GM13976 (cell line): ENCODE measurements at regions not wholly inside any gene's neighbourhood (a gene's known extent, or its start where the extent isn't known, plus 50 kb on each side); places are given as distances from the start of the nearest gene placed in this dataset.

Source experiments
- DNase-seq: peaks from one replicate; pipeline ENCODE4 v3.0.0; 2012; ENCODE audit warnings: low spot score
- CTCF ChIP-seq: IDR thresholded peaks from 2 replicates; pipeline ENCODE4 v1.5.1; 2012; ENCODE audit warnings: borderline replicate concordance, mild to moderate bottlenecking; ENCODE audit not compliant: insufficient read depth; ENCODE audit errors: extremely low read depth, missing control alignments, control extremely low read depth
- in situ Hi-C: fragments of 300-500 bp; cut with MboI; formaldehyde crosslinking; loops from one replicate; pipeline ENCODE4 v1.12.0; 2022; ENCODE audit warnings: low sequenced_read_pairs, mixed read lengths, inconsistent platforms; ENCODE audit not compliant: unreplicated experiment

GRCh38 chr9:89843074-89843473 lies 238.3 kb downstream of the GADD45G start:
- no peak for DNase-seq
- no peak for TF ChIP-seq CTCF
- in situ Hi-C loops = no loop called here

DNA sequence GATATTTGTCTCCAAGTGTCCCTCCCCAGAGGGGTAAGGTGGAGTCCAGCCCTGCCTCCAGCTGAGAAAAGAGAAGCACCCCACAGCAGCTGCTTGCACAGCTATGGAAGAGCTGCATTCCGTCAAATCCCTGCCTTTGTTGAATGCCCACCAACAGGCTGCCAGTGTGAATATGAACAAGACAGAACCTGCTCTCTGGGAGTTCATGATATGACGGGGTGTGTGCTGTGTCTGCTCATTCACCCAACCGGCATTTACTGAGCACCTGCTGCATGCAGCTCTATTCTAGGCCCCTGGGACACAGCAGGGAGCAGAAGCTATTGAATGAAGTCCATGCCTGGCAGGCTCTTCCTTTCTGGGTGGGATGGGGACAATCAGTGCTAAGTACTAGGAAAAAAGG lies 238.8 kb downstream of the GADD45G start:
- no peak for TF ChIP-seq CTCF
- in situ Hi-C loops = no loop called here

DNA sequence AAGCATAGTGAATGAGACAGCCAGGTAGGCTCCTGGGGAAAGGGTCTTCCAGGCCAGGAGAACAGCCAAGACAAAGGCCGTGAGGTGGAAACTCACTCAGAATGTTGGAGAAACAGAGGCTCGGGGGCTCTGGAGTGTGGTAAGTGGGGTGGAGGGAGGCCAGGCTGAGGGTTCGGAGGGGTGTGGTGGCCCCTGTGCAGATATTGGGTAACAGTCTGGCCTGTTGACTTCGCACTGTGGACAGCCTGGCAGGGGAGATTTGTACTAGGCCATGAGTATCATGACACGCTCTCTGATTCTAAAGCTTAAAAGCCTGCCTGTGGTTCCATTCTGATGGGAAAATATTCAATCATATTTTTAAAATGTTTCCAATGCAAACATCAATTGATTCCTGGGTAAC lies 239.3 kb downstream of the GADD45G start:
- TF ChIP-seq CTCF = no peak
- in situ Hi-C loops = no loop called here
- no peak for DNase-seq

More for the DNA sequence above, 238.8 kb downstream of the GADD45G start:
- DNase-seq = no peak

DNA sequence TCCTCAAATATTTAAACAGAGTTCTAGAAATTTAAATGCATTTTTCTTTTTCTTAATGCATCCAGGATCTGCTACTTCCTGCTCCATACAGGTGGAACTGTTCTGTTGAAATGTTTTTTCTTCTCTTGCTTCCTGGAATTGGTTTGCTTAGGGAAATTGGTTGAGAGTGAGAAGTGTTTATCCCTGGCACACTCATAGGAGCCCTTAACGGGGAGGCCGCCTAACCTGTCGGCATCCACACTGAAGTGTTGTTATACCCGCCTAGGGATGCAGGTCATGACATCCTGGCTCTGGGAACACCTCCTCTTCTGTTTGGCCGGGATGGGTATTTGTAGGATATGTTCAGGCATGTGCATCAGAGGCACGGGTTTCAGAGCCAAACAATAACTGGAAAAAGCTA lies 239.7 kb downstream of the GADD45G start:
- DNase-seq = no peak
- in situ Hi-C loops = no loop called here
- no peak for TF ChIP-seq CTCF

- no peak for DNase-seq
- in situ Hi-C loops = no loop called here
- no peak for TF ChIP-seq CTCF
Observed at GRCh38 chr9:89845321-89845720, 240.5 kb downstream of the GADD45G start.

DNA sequence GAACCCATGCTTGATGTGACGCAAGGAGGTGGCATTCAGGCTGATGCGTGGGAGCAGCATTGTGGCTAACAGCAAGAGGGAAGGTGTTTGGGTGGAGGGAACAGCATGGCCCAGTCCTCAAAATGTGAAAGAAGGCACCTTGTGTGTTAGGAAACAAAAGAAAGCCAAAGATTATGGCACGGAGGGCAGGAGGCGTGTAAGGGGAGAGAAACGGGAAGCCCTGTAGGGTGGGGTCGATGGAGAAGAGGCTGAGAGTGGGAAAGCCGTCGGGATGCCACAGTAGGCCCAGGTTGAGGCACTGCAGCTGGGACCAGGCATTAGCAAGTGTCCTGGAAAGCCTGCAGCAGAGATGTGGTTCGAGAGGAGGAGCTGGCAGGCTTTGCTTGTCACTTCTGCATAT lies 241.1 kb downstream of the GADD45G start:
- TF ChIP-seq CTCF = no peak
- in situ Hi-C loops = no loop called here
- no peak for DNase-seq
